ENCODE measurements at regions not wholly inside any gene's neighbourhood (a gene's known extent, or its start where the extent isn't known, plus 50 kb on each side); places are given as distances from the start of the nearest gene placed in this dataset.

DNA sequence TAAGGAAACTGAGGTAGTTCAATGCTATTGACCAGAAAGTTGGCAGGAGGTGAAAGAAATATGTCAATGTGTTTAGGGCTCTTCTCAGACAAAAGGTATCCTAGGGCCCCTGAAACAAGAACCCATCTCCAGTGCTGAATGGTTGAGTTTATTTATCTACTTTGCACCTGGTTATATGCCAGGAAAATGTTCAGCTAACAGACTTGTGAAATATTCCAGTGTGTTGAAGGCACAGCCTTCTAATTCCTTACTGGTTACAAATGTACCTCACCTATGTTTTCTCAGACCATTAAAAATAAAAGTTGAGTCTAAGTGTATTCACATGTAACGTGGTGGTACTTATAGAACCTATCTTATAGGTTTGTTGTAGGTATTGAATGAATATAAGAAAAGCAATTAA, 511.7 kb upstream of the SEL1L start:
- Histone ChIP-seq H3K4me3 (ENCODE audit: low read length) (no peak overlapping the region), H3K27ac (ENCODE audit: low read length) (no peak overlapping the region), H3K27me3 (ENCODE audit: control insufficient read depth, insufficient read depth, low read length) (no peaks in the 10 kb centered on the region), H3K36me3 (ENCODE audit: control insufficient read depth, insufficient read depth, low read length) (no peaks in the 10 kb centered on the region), H3K4me1 (ENCODE audit: control insufficient read depth, insufficient read depth, low read length) (no peaks in the 10 kb centered on the region), H3K9me3 (ENCODE audit: control insufficient read depth, insufficient read depth, low read length) (no peaks in the 10 kb centered on the region)
- intact Hi-C loops (cut with micrococcal nuclease), result no loop called here
- Mint-ChIP-seq H3K4me3 (no peak overlapping the region), H3K36me3 (peaks cover 6% of the 10 kb centered on the region), H3K4me1 (no peaks in the 10 kb centered on the region), H3K27ac (no peak overlapping the region), H3K9me3 (peaks cover 13 to 18% of the 10 kb centered on the region in 2 donors), H3K27me3 (ENCODE audit: low read depth in 2 of 2) (no peaks in the 10 kb centered on the region)
- DNase-seq (no peak), ATAC-seq (no peak)
- TF ChIP-seq, protein P1, sequence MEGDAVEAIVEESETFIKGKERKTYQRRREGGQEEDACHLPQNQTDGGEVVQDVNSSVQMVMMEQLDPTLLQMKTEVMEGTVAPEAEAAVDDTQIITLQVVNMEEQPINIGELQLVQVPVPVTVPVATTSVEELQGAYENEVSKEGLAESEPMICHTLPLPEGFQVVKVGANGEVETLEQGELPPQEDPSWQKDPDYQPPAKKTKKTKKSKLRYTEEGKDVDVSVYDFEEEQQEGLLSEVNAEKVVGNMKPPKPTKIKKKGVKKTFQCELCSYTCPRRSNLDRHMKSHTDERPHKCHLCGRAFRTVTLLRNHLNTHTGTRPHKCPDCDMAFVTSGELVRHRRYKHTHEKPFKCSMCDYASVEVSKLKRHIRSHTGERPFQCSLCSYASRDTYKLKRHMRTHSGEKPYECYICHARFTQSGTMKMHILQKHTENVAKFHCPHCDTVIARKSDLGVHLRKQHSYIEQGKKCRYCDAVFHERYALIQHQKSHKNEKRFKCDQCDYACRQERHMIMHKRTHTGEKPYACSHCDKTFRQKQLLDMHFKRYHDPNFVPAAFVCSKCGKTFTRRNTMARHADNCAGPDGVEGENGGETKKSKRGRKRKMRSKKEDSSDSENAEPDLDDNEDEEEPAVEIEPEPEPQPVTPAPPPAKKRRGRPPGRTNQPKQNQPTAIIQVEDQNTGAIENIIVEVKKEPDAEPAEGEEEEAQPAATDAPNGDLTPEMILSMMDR (IDR thresholded peaks at IDR 0.05), result no peak
- WGBS (ENCODE audit: insufficient coverage), result no CpG with 5 or more reads among the region's 1 CpG

DNA sequence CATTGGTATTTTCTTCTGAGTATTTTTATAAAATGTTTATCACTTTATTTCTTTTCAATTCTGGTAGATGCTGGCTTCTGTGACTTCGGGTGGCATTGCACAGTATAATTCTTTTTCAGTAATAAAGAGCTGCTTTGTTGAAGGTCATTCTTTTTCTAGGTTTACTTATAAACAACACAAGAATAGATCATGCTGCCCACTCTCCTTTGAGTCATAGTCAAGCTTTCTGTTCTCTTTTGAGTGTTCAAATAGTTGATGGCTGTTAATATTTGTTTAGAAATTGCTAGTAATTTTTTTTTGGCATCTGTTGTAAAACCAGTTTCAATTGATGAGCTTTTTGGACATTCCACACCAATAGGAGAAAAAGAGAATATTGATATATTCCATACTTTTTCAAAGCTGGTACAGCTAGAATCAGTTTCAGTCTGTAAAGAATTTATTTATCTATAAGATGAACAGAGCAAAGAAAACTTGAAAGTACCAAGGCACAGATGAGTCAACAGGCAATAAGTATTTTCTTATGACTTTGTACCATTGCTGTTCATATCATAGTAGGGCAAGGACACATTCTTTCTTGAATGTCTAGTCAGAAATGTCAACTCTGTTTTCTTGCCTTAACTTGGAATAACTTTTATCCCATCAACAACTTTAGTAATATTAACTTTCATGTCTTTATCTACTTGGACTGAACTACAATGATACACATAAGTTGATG, 513.0 kb upstream of the SEL1L start:
- peaks cover 16 to 22% of the 10 kb centered on the region in 2 donors for H3K9me3 Mint-ChIP-seq
- H3K36me3 Mint-ChIP-seq, result peaks cover 6% of the 10 kb centered on the region
- no peak for ATAC-seq
- no peaks in the 10 kb centered on the region for H3K4me1 Mint-ChIP-seq
- 71% methylated on average over 1 of the region's 1 CpG for WGBS (ENCODE audit: insufficient coverage)
- Histone ChIP-seq H3K4me3 (ENCODE audit: low read length) (no peak overlapping the region), H3K27me3 (ENCODE audit: control insufficient read depth, insufficient read depth, low read length) (no peaks in the 10 kb centered on the region), H3K36me3 (ENCODE audit: control insufficient read depth, insufficient read depth, low read length) (no peaks in the 10 kb centered on the region), H3K27ac (ENCODE audit: low read length) (no peak overlapping the region), H3K9me3 (ENCODE audit: control insufficient read depth, insufficient read depth, low read length) (peaks cover 2% of the 10 kb centered on the region), H3K4me1 (ENCODE audit: control insufficient read depth, insufficient read depth, low read length) (no peaks in the 10 kb centered on the region)
- DNase-seq, result no peak
- TF ChIP-seq, protein P1 (IDR thresholded peaks at IDR 0.05), result no peak
- H3K4me3 Mint-ChIP-seq, result no peak overlapping the region
- H3K27me3 Mint-ChIP-seq (ENCODE audit: low read depth in 2 of 2), result no peaks in the 10 kb centered on the region
- intact Hi-C loops (cut with micrococcal nuclease), result no loop called here
- H3K27ac Mint-ChIP-seq, result no peak overlapping the region

DNA sequence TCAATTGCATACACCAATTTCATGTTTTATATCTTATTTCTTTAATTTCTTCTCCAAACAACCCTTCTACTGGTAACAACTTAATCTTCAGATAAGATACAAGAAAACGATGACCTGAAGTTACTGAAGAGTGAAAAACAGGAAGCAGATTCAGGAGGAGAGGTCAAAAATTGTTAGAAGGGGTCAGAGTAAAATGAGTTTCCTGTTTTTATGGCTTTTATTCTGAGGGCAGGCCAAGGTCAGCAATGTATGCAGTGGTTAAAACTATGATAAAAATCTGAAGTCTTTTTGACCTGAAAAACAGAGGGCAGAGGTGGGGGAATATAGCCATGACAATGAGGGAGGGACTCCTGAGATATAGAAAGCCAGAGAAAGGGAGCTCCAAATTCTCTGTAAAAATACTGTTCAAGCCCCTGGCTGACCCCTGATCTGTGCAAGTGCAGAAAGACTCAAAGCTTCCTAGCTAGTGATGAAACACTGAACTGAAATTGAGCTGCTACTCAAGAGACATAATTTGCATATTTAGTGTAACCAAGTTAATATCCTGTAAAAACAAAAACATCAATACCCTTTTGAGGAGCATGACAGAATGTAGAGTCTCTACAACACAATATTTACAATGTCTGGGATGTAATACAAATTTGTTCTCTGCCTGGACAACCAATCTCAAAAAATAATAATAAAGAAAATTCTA, 514.3 kb upstream of the SEL1L start:
- ATAC-seq, result no peak
- no peaks in the 10 kb centered on the region for H3K4me1 Mint-ChIP-seq
- 30% methylated on average over 1 of the region's 1 CpG for WGBS (ENCODE audit: insufficient coverage)
- Histone ChIP-seq H3K9me3 (ENCODE audit: control insufficient read depth, insufficient read depth, low read length) (peaks cover 2% of the 10 kb centered on the region), H3K4me3 (ENCODE audit: low read length) (no peak overlapping the region), H3K27ac (ENCODE audit: low read length) (no peak overlapping the region), H3K4me1 (ENCODE audit: control insufficient read depth, insufficient read depth, low read length) (no peaks in the 10 kb centered on the region), H3K27me3 (ENCODE audit: control insufficient read depth, insufficient read depth, low read length) (no peaks in the 10 kb centered on the region), H3K36me3 (ENCODE audit: control insufficient read depth, insufficient read depth, low read length) (no peaks in the 10 kb centered on the region)
- intact Hi-C loops (cut with micrococcal nuclease), result no loop called here
- no peak overlapping the region for H3K27ac Mint-ChIP-seq
- TF ChIP-seq, protein P1 (IDR thresholded peaks at IDR 0.05), result no peak
- no peak overlapping the region for H3K4me3 Mint-ChIP-seq
- H3K36me3 Mint-ChIP-seq, result peaks cover 6% of the 10 kb centered on the region
- DNase-seq, result no peak
- peaks cover 16 to 20% of the 10 kb centered on the region in 2 donors for H3K9me3 Mint-ChIP-seq
- H3K27me3 Mint-ChIP-seq (ENCODE audit: low read depth in 2 of 2), result no peaks in the 10 kb centered on the region

Data from natural killer cell (primary cell).